ENCODE measurements at regions not wholly inside any gene's neighbourhood (a gene's known extent, or its start where the extent isn't known, plus 50 kb on each side); places are given as distances from the start of the nearest gene placed in this dataset.

DNA sequence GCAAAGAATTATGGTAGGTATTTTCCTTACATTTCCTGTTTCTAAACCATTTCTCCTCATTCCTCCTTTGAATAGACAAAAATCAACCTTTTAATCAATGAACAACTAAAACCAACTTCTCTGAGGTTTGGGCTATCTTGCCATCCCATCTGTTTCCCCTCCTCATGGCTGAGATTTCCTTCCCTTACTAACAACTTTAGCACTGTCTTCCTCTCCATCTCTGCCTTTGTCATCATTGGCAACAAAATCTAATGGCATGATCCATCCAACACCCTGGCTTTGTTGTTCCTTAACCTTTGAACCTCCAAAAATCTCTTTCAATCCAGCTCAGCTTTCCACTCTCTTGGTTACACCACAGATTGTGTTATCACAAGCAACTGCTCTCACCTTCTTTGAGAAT lies 95.3 kb upstream of the FAM136A start:
- in situ Hi-C loops (cut with HindIII; ENCODE audit: low pct_ligation_motif_present, low pct_unique_long_range_greater_than_20kb, low sequenced_read_pairs), result no loop called here
- DNase-seq, result no peak

DNA sequence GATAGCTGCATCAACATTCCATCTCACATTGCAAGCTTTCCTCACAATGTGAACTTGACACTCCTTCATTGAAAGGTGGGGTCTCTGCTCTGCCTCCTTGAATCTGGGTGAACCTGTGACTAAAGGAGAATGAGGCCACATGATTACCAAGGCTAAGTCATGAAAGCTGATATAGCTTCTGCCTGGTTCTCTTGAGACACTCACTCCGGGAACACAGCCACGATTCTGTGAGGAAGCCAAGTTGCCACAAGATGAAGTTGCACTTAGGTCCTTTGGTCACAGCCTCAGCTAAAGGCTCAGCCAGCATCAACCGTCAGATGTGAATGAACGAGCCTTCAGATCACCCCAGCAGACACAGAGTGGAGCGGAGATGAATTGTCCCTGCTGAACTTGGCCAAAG lies 94.7 kb upstream of the FAM136A start:
- in situ Hi-C loops (cut with HindIII; ENCODE audit: low pct_ligation_motif_present, low pct_unique_long_range_greater_than_20kb, low sequenced_read_pairs), result no loop called here
- no peak for DNase-seq

DNA sequence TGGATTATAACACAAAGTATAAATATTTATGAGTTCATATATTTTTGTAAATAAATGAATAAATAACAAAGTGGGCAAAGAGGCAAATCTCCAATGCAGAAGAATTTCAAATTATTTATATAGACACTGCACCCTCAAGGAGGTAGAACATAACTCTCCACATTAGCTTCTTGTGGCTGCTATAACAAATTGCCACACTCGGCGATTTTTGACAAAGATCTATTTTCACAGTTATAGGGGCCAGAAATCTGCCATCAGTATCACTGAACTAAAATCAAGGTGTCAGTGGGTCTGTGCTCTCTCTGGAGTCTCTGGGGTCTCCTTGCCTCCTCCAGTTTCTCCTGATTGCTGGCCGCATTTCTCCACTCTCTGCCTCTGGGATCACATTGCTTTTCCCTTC lies 92.0 kb upstream of the FAM136A start:
- in situ Hi-C loops (cut with HindIII; ENCODE audit: low pct_ligation_motif_present, low pct_unique_long_range_greater_than_20kb, low sequenced_read_pairs), result no loop called here
- DNase-seq, result no peak

DNA sequence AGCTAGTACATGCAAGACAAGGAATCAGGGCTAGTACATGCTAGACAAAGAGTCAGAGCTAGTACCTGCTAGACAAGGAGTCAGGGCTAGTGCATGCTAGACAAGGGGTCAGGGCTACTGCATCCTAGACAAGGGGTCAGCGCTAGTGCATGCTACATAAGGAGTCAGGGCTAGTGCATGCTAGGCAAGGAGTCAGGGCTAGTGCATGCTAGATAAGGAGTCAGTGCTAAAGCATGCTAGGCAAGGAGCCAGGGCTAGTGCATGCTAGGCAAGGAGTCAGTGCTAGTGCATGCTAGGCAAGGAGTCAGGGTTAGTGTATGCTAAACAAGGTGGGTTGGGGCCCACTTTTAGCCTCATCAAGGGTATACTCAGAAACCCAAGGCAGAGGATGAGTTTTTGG lies 90.1 kb upstream of the FAM136A start:
- in situ Hi-C loops (cut with HindIII; ENCODE audit: low pct_ligation_motif_present, low pct_unique_long_range_greater_than_20kb, low sequenced_read_pairs), result no loop called here
- no peak for DNase-seq

DNA sequence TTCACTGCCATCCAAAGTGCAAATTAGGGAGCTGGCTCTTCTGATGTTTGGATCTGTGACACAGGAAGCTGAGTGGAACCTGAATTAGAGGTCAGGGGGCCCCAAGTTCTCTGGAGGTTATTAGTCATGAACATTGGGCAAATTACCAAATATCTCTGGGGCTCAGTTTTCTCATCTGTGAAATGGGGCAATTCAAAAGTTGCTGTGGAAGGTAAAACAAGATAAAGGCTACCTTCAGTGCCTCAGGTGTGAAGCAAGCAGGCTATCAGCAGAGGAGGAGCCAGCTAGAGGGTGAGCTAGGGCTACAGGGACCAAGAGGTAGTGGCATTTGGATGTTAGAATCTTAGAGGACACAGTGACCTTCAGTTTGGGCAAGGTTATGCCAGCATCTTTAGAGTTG lies 89.4 kb upstream of the FAM136A start:
- DNase-seq, result no peak
- in situ Hi-C loops (cut with HindIII; ENCODE audit: low pct_ligation_motif_present, low pct_unique_long_range_greater_than_20kb, low sequenced_read_pairs), result no loop called here

DNA sequence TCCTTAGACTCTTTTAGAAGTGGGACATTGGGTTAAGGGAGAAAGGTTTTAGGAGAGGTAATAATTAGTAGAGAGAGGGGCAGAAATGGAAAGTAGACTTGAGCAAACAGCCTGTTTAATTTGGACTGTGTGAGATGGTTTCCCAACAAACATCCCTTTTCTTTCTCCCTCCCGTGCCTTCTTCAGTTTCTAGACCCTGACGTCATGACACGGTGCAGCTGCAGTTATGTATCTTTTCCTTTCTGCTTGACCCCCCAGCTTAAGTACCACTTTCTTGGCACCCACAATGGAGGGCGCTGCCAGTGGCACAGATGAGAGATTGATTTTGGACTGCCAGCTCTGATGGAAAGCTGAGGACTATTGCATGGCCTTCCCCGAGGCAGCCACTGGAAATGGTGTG lies 86.9 kb upstream of the FAM136A start:
- DNase-seq, result no peak
- in situ Hi-C loops (cut with HindIII; ENCODE audit: low pct_ligation_motif_present, low pct_unique_long_range_greater_than_20kb, low sequenced_read_pairs), result no loop called here

DNA sequence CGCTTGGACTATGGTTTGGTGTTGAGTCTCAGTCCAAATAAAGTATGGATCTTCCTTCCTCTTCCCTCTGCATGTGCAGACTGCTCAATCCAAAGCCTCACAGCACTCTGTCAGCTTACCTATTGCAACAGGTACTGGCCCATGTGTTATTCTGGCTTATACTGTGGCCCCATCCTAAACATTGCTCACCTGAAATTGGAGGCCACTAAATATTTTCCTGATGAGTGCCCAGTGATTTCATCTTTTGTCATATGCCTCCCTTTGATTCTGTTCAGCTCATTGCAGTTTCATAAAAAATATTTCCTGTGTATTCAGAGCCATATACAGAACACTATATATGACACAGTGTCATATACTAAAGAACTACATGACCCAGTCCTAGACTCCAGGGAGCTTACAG lies 86.3 kb upstream of the FAM136A start:
- in situ Hi-C loops (cut with HindIII; ENCODE audit: low pct_ligation_motif_present, low pct_unique_long_range_greater_than_20kb, low sequenced_read_pairs), result no loop called here
- no peak for DNase-seq

DNA sequence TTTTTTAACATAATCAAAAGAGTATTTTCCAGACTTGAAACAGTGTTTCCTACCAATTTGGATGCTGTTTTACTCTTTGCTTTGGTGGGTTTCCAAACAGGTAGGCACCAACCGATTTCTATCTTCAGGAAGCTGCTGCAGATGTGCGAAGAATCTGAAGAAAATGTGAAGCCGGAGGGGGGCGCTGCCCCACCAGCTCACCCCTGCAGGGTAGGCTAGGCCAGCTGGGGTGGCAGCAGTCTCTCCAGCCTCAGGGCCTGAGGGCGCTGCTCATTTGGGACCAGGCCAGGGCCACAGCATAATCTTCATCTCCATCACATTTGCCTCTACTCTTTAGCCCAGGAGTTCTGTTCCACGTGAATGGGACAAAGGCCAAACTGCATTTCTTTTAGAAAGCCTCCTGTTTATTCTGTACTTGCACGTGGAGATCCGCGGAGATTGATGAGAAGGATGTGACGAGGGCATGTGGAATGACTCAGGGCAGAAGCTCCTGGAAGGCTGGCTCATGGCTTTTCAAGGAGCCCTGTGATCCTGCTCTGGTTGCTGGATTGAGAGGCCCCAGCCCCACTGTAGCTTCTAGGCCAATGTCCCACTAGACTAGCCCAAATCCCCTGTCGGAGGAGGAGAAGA lies 84.2 kb upstream of the FAM136A start:
- in situ Hi-C loops (cut with HindIII; ENCODE audit: low pct_ligation_motif_present, low pct_unique_long_range_greater_than_20kb, low sequenced_read_pairs), result no loop called here
- no peak for DNase-seq

DNA sequence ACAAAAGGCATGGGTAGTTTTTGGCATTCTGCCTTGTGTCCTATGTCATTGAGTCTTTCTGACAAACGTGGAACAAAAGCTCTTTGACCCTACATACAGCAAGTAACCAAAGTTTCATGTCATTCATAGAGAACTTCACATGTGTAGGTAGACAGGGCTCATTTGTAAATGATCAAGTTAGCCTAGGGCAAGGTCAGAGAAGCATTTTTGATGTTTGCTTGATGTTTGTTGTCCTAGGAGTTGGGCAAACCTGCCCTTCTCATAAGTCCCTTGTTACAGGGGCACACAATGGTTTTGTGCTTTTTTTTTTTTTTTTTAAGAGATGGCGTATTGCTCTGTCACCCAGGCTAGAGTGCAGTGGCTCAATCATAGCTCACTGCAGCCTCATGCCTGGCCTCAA lies 83.3 kb upstream of the FAM136A start:
- in situ Hi-C loops (cut with HindIII; ENCODE audit: low pct_ligation_motif_present, low pct_unique_long_range_greater_than_20kb, low sequenced_read_pairs), result no loop called here
- DNase-seq, result no peak

DNA sequence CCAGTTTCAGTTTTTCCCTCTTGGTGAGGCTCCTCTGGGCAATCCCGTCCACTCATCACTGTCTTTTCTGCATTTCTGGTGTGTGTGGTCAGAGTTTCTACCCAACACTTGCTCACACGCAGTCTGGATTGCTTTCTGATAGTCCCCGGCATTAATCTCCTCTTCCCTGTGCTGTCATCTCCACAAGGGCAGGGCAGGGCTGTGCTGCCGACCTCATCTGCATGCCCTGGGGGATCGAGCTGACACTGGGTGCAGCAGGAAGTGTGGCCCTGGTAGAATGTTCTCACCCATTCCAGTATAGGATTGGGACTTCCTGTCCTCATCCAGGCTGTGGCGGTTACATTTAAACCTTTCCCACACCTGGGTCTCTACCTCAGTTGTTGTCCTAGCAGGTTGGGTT lies 80.0 kb upstream of the FAM136A start:
- in situ Hi-C loops (cut with HindIII; ENCODE audit: low pct_ligation_motif_present, low pct_unique_long_range_greater_than_20kb, low sequenced_read_pairs), result no loop called here

DNA sequence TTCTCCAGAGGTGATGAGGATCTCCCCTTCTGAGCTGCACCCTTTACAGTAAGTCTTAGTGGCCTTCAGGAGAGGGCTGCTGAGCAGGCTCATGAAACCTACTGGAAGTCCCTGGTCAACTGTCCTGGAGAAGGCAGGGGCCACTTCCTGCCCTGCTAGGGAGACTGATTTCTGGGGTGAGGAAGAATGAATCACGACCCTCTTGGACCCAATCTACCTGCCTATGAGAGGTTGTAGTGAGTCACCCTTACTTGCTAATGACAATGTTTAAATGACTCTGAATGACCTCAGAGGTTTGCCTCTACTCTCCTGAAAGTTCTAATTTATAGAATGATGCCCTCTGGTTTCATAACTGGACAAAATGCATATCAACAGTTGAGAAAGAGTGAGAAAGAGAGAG lies 79.4 kb upstream of the FAM136A start:
- in situ Hi-C loops (cut with HindIII; ENCODE audit: low pct_ligation_motif_present, low pct_unique_long_range_greater_than_20kb, low sequenced_read_pairs), result no loop called here
- DNase-seq, result no peak

More for the DNA sequence above, 80.0 kb upstream of the FAM136A start:
- no peak for DNase-seq

DNA sequence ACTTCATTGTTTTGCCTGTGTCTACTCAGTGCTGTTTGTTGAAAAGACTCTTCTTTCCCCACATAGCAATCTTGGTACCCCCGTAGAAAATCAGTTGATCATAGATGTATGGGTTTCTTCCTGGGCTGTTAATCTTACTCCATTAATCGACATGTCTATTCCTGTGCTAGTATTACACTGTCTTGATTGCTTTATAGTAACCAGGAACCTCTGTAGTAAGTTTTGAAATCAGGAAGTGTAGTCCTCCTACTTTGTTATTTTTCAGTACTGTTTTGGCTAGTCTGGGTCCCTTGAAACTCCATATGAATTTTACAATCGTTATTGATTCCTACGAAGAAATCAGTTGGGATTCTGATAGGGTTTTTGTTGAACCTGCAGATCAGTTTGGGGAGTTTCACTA lies 78.8 kb upstream of the FAM136A start:
- in situ Hi-C loops (cut with HindIII; ENCODE audit: low pct_ligation_motif_present, low pct_unique_long_range_greater_than_20kb, low sequenced_read_pairs), result no loop called here
- DNase-seq, result no peak

DNA sequence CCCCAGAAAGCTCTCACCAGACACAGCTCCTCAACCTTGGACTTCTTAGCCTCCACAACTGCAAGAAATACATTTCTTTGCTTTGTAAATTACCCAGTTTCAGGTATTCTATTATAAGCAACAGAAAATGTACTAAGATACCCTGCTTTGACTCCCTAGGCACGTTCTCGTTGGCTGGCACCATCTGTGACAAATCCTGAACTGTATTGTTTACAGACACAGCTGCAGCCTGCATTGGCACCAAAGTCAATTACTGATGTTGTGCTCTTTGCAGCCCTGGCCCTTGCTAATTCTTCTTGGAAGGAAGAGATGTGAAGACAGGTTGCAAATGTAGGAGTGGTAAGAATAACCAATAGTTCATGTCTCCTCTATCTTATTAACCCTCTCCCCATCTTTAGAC lies 72.7 kb upstream of the FAM136A start:
- in situ Hi-C loops (cut with HindIII; ENCODE audit: low pct_ligation_motif_present, low pct_unique_long_range_greater_than_20kb, low sequenced_read_pairs), result no loop called here
- DNase-seq, result no peak

DNA sequence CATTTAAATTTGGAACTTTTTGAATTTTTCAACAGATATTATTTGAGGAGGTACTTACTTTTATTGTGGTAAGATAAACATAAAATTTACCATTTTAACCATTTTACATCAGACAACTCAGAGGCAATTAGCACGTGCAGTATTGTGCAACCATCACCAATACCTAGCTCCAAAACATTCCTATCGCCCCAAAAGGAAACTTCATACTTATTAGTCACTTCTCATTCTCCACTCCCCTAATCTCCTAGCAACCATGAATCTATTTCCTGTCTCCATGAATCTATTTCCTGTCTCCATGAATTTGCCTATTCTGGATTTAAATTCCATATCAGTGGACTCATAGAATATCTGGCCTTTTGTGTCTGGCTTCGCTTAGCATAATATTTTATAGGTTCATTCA lies 69.9 kb upstream of the FAM136A start:
- DNase-seq, result peak; percentile 18
- in situ Hi-C loops (cut with HindIII; ENCODE audit: low pct_ligation_motif_present, low pct_unique_long_range_greater_than_20kb, low sequenced_read_pairs), result no loop called here

DNA sequence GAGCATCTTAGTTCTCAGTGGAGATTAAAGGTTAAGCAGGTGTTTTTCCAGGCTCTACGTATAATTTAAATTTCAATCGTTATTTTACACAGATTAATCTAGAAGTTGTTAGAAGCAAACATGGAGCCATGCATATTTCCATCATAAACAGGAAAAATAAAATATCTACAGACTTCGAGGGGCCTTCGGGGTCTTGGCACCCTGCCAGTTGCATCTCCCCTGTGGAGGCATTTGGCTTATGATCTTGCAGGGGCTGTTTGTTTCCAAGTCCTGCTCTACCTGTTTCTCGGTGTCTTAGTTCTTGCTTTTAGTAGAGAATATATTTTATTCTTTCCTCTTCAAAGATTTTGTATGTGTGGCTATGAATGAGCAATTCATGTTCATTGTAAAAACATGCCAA lies 67.2 kb upstream of the FAM136A start:
- in situ Hi-C loops (cut with HindIII; ENCODE audit: low pct_ligation_motif_present, low pct_unique_long_range_greater_than_20kb, low sequenced_read_pairs), result no loop called here
- DNase-seq, result no peak

DNA sequence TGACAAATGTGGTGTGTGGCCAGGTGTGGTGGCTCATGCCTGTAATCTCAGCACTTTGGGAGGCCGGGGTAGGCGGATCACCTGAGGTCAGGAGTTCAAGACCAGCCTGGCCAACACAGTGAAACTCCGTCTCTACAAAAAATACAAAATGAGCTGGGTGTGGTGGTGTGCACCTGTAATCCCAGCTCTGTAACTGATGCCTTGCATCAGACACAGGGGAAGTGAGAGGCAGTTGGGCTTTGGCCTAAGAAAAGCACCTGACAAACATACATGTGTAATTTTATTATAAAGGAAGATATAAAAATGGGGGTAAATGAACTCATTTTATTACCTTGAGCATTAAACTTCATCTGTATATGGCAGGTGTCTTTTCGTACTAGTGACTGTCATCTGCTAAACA lies 66.7 kb upstream of the FAM136A start:
- no peak for DNase-seq
- in situ Hi-C loops (cut with HindIII; ENCODE audit: low pct_ligation_motif_present, low pct_unique_long_range_greater_than_20kb, low sequenced_read_pairs), result no loop called here

DNA sequence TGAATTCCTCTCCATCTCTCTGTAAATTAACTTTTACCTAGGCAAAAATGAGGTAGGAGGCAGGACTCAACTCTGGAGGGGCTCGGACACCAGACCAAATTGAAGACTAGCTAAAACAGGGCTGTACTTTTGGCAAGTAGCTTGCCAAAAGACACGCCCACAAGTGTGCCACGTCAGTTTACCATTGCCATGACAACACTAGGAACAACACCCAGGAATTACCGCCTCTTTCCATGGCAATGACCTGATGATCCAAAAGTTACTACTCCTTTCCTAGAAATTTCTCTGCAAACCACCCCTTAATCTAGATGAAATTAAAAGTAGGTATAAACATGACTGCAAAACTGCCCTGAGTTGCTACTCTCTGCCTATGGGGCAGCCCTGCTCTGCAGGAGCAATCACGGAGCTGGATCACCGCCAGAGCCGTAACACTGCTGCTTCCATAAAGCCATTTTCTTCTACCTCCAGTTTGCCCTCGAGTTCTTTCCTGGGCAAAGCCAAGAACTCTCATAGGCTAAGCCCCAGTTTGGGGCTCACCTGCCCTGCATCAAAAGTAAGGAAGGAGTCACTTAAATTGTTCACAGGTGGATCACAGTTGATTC lies 66.0 kb upstream of the FAM136A start:
- no peak for DNase-seq
- in situ Hi-C loops (cut with HindIII; ENCODE audit: low pct_ligation_motif_present, low pct_unique_long_range_greater_than_20kb, low sequenced_read_pairs), result no loop called here

DNA sequence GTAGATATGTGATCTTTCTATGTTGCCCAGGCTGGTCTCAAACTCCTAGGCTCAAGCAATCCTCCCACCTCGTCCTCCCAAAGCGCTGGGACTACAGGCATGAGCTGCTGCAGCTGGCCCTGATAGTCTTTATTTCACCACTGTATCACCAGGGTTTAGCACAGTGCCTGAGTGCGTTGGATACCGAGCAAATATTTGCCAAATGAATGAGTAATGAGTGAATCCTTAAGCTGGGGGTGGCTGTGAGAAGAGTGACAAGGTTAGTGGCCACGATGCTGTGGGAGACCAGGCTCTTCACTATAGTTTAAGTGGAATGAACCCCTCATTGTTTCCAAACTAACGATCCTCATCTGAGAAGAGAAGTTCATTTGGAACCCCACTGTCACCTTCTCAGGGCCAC lies 60.8 kb upstream of the FAM136A start:
- no peak for DNase-seq
- in situ Hi-C loops (cut with HindIII; ENCODE audit: low pct_ligation_motif_present, low pct_unique_long_range_greater_than_20kb, low sequenced_read_pairs), result no loop called here

DNA sequence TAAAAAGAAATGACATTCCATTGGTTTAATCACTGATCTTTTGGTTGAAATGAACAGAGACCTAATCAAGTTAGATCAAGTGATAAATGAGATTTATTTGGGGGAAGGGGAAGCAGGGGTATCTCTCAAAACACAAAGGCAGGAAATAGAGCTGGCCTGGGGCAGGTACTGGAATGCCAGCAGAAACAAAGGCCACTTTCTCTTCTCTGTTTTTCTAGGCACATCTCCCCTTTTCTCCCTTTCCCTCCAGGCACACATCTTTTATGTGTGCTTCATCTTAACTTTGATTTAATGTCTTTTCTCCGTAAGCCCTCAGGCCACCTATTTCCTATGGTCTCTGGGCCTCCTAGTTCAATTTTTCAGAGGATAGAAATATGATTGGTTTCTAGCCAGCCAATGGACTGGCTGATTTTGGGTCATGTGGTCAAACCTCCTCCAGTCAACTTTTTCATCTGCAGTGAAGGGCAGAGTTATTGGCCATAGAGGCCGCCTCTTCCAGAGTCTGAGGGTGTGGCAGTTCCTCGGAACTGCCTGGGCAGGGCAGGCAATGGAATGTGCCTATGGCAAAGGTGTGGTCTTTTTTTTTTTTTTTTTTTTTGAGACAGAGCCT lies 58.9 kb upstream of the FAM136A start:
- in situ Hi-C loops (cut with HindIII; ENCODE audit: low pct_ligation_motif_present, low pct_unique_long_range_greater_than_20kb, low sequenced_read_pairs), result no loop called here
- no peak for DNase-seq

DNA sequence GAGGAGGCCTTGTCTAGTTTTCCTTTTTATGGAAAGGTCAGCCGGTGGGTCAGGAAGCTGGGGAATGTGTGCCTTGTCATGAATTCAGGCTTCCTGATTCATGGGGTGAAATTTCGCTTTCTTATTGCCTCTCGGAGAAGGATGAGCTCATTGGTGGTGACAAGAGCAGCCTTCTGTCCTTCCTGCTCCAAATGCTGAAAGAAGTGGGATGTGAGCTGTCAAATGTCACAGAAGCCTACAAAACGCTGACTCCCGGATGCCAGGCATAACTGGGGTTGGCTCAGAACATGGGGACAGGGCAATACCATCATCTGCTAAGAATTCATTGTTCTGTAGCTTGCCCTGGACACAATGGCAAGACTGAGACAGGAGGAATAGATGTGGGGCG lies 55.8 kb upstream of the FAM136A start:
- no peak for DNase-seq

More for the DNA sequence above, 55.8 kb upstream of the FAM136A start:
- in situ Hi-C loops (cut with HindIII; ENCODE audit: low pct_ligation_motif_present, low pct_unique_long_range_greater_than_20kb, low sequenced_read_pairs), result no loop called here

Data from ACHN (cell line).